ENCODE measurements at regions not wholly inside any gene's neighbourhood (a gene's known extent, or its start where the extent isn't known, plus 50 kb on each side); places are given as distances from the start of the nearest gene placed in this dataset.

- Histone ChIP-seq H3K27ac (ENCODE audit: low read depth in 1 of 2, low read length in 1 of 2) (no peak overlapping the region), H3K27me3 (ENCODE audit: control insufficient read depth in 2 of 2, insufficient read depth in 1 of 2, low read length in 1 of 2) (no peaks in the 10 kb centered on the region), H3K4me3 (ENCODE audit: low read length in 2 of 2) (no peak overlapping the region), H3K9me3 (ENCODE audit: control insufficient read depth in 2 of 2, insufficient read depth in 1 of 2, low read length in 1 of 2) (no peaks in the 10 kb centered on the region), H3K36me3 (ENCODE audit: control insufficient read depth in 2 of 2, insufficient read depth in 2 of 2, low read length in 1 of 2) (no peaks in the 10 kb centered on the region), H3K4me1 (ENCODE audit: control insufficient read depth in 2 of 2, insufficient read depth in 2 of 2, low read length in 2 of 2) (no peaks in the 10 kb centered on the region)
- DNase-seq (ENCODE audit: low read depth in 6 of 9, low spot score in 9 of 9): no peak
- WGBS: 78% methylated on average over 1 of the region's 1 CpG
Observed at GRCh38 chr2:106959975-106960682, 74.2 kb upstream of the ST6GAL2 start.

DNA sequence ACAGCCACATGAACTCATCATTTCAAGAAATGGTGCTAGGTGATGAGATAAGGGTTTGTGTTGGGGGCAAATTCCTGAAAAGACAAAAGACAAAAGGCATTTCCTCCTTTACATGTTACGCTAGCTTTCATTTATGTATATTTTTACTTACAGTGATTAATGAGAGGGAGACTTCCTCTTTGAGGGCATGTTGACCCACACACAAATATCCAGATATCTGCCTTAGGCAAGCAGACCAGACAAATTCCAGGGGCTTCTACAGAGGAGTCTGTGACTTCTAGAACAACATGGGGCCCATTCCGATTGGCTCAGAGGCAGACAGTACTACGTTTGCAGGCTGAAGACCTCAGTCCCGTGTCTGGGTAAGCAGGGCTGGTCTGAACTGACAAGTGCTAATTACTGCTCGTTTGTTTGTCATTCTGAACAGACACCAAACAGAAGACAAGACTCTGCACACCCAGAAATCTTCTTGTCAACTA lies 74.8 kb upstream of the ST6GAL2 start:
- Histone ChIP-seq H3K4me1 (ENCODE audit: control insufficient read depth in 2 of 2, insufficient read depth in 2 of 2, low read length in 2 of 2) (no peaks in the 10 kb centered on the region), H3K27ac (ENCODE audit: low read depth in 1 of 2, low read length in 1 of 2) (no peak overlapping the region), H3K27me3 (ENCODE audit: control insufficient read depth in 2 of 2, insufficient read depth in 1 of 2, low read length in 1 of 2) (no peaks in the 10 kb centered on the region), H3K9me3 (ENCODE audit: control insufficient read depth in 2 of 2, insufficient read depth in 1 of 2, low read length in 1 of 2) (no peaks in the 10 kb centered on the region), H3K4me3 (ENCODE audit: low read length in 2 of 2) (no peak overlapping the region), H3K36me3 (ENCODE audit: control insufficient read depth in 2 of 2, insufficient read depth in 2 of 2, low read length in 1 of 2) (no peaks in the 10 kb centered on the region)
- DNase-seq (ENCODE audit: low read depth in 6 of 9, low spot score in 9 of 9): no peak
- WGBS: 74% methylated on average over 5 of the region's 5 CpGs

DNA sequence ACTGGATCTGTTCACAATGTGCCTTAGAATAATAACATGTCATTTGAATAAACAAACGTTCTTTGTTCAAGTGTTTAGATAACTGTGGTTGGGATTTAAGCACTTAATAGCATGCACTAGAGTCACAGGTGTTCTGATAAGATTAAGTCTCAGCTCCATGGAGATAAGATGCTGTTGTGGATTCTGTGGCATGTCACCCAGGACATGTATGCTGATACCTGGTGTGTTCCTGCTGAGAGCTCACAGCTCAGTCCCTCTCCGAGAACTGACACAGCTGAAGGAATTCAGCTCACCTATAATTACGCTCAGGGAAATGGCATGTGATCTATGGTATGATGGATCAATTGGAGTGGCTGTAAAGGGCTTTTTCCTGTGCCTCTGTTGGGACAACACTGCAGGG lies 75.4 kb upstream of the ST6GAL2 start:
- H3K4me1 ChIP-seq (ENCODE audit: control insufficient read depth in 2 of 2, insufficient read depth in 2 of 2, low read length in 2 of 2): no peaks in the 10 kb centered on the region
- no peak for DNase-seq (ENCODE audit: low read depth in 6 of 9, low spot score in 9 of 9)
- no peaks in the 10 kb centered on the region for H3K9me3 ChIP-seq (ENCODE audit: control insufficient read depth in 2 of 2, insufficient read depth in 1 of 2, low read length in 1 of 2)
- H3K36me3 ChIP-seq (ENCODE audit: control insufficient read depth in 2 of 2, insufficient read depth in 2 of 2, low read length in 1 of 2): no peaks in the 10 kb centered on the region
- no peak overlapping the region for H3K27ac ChIP-seq (ENCODE audit: low read depth in 1 of 2, low read length in 1 of 2)
- H3K27me3 ChIP-seq (ENCODE audit: control insufficient read depth in 2 of 2, insufficient read depth in 1 of 2, low read length in 1 of 2): no peaks in the 10 kb centered on the region
- no peak overlapping the region for H3K4me3 ChIP-seq (ENCODE audit: low read length in 2 of 2)
- 79% methylated on average over 3 of the region's 3 CpGs for WGBS

GRCh38 chr2:106963156-106963555 lies 77.2 kb upstream of the ST6GAL2 start:
- Histone ChIP-seq H3K36me3 (ENCODE audit: control insufficient read depth in 2 of 2, insufficient read depth in 2 of 2, low read length in 1 of 2) (no peaks in the 10 kb centered on the region), H3K27me3 (ENCODE audit: control insufficient read depth in 2 of 2, insufficient read depth in 1 of 2, low read length in 1 of 2) (no peaks in the 10 kb centered on the region), H3K9me3 (ENCODE audit: control insufficient read depth in 2 of 2, insufficient read depth in 1 of 2, low read length in 1 of 2) (no peaks in the 10 kb centered on the region), H3K4me1 (ENCODE audit: control insufficient read depth in 2 of 2, insufficient read depth in 2 of 2, low read length in 2 of 2) (no peaks in the 10 kb centered on the region), H3K4me3 (ENCODE audit: low read length in 2 of 2) (no peak overlapping the region), H3K27ac (ENCODE audit: low read depth in 1 of 2, low read length in 1 of 2) (no peak overlapping the region)
- WGBS: 75% methylated on average over 1 of the region's 1 CpG
- no peak for DNase-seq (ENCODE audit: low read depth in 6 of 9, low spot score in 9 of 9)

- H3K4me3 ChIP-seq (ENCODE audit: low read length in 2 of 2): no peak overlapping the region
- DNase-seq (ENCODE audit: low read depth in 6 of 9, low spot score in 9 of 9): no peak
- WGBS: 91% methylated on average over 5 of the region's 5 CpGs
- no peaks in the 10 kb centered on the region for H3K9me3 ChIP-seq (ENCODE audit: control insufficient read depth in 2 of 2, insufficient read depth in 1 of 2, low read length in 1 of 2)
- no peaks in the 10 kb centered on the region for H3K4me1 ChIP-seq (ENCODE audit: control insufficient read depth in 2 of 2, insufficient read depth in 2 of 2, low read length in 2 of 2)
- H3K27me3 ChIP-seq (ENCODE audit: control insufficient read depth in 2 of 2, insufficient read depth in 1 of 2, low read length in 1 of 2): no peaks in the 10 kb centered on the region
- H3K27ac ChIP-seq (ENCODE audit: low read depth in 1 of 2, low read length in 1 of 2): no peak overlapping the region
- H3K36me3 ChIP-seq (ENCODE audit: control insufficient read depth in 2 of 2, insufficient read depth in 2 of 2, low read length in 1 of 2): no peaks in the 10 kb centered on the region
Observed at GRCh38 chr2:106963893-106964292, 77.9 kb upstream of the ST6GAL2 start.

GRCh38 chr2:106965611-106966010 lies 79.6 kb upstream of the ST6GAL2 start:
- DNase-seq (ENCODE audit: low read depth in 6 of 9, low spot score in 9 of 9): no peak
- H3K9me3 ChIP-seq (ENCODE audit: control insufficient read depth in 2 of 2, insufficient read depth in 1 of 2, low read length in 1 of 2): no peaks in the 10 kb centered on the region
- H3K36me3 ChIP-seq (ENCODE audit: control insufficient read depth in 2 of 2, insufficient read depth in 2 of 2, low read length in 1 of 2): no peaks in the 10 kb centered on the region
- WGBS: 95% methylated on average over 3 of the region's 3 CpGs
- no peak overlapping the region for H3K4me3 ChIP-seq (ENCODE audit: low read length in 2 of 2)
- H3K27ac ChIP-seq (ENCODE audit: low read depth in 1 of 2, low read length in 1 of 2): no peak overlapping the region
- no peaks in the 10 kb centered on the region for H3K27me3 ChIP-seq (ENCODE audit: control insufficient read depth in 2 of 2, insufficient read depth in 1 of 2, low read length in 1 of 2)
- no peaks in the 10 kb centered on the region for H3K4me1 ChIP-seq (ENCODE audit: control insufficient read depth in 2 of 2, insufficient read depth in 2 of 2, low read length in 2 of 2)

GRCh38 chr2:106969777-106970176 lies 83.8 kb upstream of the ST6GAL2 start:
- Histone ChIP-seq H3K27me3 (ENCODE audit: control insufficient read depth in 2 of 2, insufficient read depth in 1 of 2, low read length in 1 of 2) (no peaks in the 10 kb centered on the region), H3K27ac (ENCODE audit: low read depth in 1 of 2, low read length in 1 of 2) (no peak overlapping the region), H3K4me3 (ENCODE audit: low read length in 2 of 2) (no peak overlapping the region), H3K9me3 (ENCODE audit: control insufficient read depth in 2 of 2, insufficient read depth in 1 of 2, low read length in 1 of 2) (no peaks in the 10 kb centered on the region), H3K36me3 (ENCODE audit: control insufficient read depth in 2 of 2, insufficient read depth in 2 of 2, low read length in 1 of 2) (no peaks in the 10 kb centered on the region), H3K4me1 (ENCODE audit: control insufficient read depth in 2 of 2, insufficient read depth in 2 of 2, low read length in 2 of 2) (no peaks in the 10 kb centered on the region)
- no peak for DNase-seq (ENCODE audit: low read depth in 6 of 9, low spot score in 9 of 9)
- WGBS: 92% methylated on average over 5 of the region's 5 CpGs

DNA sequence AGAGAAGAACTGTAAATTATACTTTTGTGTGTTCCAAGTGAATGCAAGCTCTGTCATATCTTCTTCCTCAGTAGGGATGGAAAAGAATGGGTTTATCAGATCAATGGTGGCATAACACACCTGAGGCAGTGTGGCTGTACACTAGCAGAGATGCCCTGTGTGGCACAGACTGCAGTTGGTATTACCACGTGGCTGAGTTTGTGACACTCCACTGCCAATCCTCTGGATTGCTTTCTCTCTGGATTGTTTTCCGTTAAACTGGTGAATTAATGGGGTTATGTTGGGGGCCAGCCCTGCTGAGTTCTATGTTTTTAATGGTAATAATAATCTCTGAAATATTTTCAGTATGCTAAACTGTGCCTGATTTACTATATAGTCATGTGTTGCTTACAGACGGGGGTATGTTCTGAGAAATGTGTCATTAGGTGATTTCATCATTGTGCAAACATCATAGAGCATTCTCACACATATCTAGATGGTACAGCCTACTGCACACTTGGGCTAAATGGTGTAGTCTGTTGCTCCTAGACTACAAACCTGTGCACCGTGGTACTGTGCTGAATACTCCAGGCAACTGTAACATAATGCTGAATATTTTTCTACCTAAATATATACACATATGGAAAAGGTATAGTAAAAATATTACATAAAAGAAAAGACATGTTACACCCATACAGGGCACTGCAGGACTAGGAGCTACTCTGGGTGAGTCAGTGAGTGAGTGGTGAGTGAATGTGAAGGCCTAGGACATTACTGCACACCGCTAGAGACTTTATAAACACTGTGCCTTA lies 84.7 kb upstream of the ST6GAL2 start:
- Histone ChIP-seq H3K27ac (ENCODE audit: low read depth in 1 of 2, low read length in 1 of 2) (no peak overlapping the region), H3K9me3 (ENCODE audit: control insufficient read depth in 2 of 2, insufficient read depth in 1 of 2, low read length in 1 of 2) (no peaks in the 10 kb centered on the region), H3K36me3 (ENCODE audit: control insufficient read depth in 2 of 2, insufficient read depth in 2 of 2, low read length in 1 of 2) (no peaks in the 10 kb centered on the region), H3K4me3 (ENCODE audit: low read length in 2 of 2) (no peak overlapping the region), H3K4me1 (ENCODE audit: control insufficient read depth in 2 of 2, insufficient read depth in 2 of 2, low read length in 2 of 2) (no peaks in the 10 kb centered on the region), H3K27me3 (ENCODE audit: control insufficient read depth in 2 of 2, insufficient read depth in 1 of 2, low read length in 1 of 2) (no peaks in the 10 kb centered on the region)
- no peak for DNase-seq (ENCODE audit: low read depth in 6 of 9, low spot score in 9 of 9)
- 91% methylated on average over 5 of the region's 5 CpGs for WGBS

- 97% methylated on average over 2 of the region's 2 CpGs for WGBS
- no peak overlapping the region for H3K27ac ChIP-seq (ENCODE audit: low read depth in 1 of 2, low read length in 1 of 2)
- H3K9me3 ChIP-seq (ENCODE audit: control insufficient read depth in 2 of 2, insufficient read depth in 1 of 2, low read length in 1 of 2): no peaks in the 10 kb centered on the region
- no peaks in the 10 kb centered on the region for H3K36me3 ChIP-seq (ENCODE audit: control insufficient read depth in 2 of 2, insufficient read depth in 2 of 2, low read length in 1 of 2)
- DNase-seq (ENCODE audit: low read depth in 6 of 9, low spot score in 9 of 9): no peak
- H3K4me3 ChIP-seq (ENCODE audit: low read length in 2 of 2): no peak overlapping the region
- H3K4me1 ChIP-seq (ENCODE audit: control insufficient read depth in 2 of 2, insufficient read depth in 2 of 2, low read length in 2 of 2): no peaks in the 10 kb centered on the region
- H3K27me3 ChIP-seq (ENCODE audit: control insufficient read depth in 2 of 2, insufficient read depth in 1 of 2, low read length in 1 of 2): no peaks in the 10 kb centered on the region
Observed at GRCh38 chr2:106972782-106973181, 86.8 kb upstream of the ST6GAL2 start.

Measured in thymus (tissue), 11 donors.